Cerebellar nuclear complex (tissue), 1 donor: ENCODE measurements at regions not wholly inside any gene's neighbourhood (a gene's known extent, or its start where the extent isn't known, plus 50 kb on each side); places are given as distances from the start of the nearest gene placed in this dataset.

Experiments
- DNase-seq, 2 experiments: peaks; one replicate each; lab custom pipeline; 2025; lab: John Stamatoyannopoulos, UW

DNA sequence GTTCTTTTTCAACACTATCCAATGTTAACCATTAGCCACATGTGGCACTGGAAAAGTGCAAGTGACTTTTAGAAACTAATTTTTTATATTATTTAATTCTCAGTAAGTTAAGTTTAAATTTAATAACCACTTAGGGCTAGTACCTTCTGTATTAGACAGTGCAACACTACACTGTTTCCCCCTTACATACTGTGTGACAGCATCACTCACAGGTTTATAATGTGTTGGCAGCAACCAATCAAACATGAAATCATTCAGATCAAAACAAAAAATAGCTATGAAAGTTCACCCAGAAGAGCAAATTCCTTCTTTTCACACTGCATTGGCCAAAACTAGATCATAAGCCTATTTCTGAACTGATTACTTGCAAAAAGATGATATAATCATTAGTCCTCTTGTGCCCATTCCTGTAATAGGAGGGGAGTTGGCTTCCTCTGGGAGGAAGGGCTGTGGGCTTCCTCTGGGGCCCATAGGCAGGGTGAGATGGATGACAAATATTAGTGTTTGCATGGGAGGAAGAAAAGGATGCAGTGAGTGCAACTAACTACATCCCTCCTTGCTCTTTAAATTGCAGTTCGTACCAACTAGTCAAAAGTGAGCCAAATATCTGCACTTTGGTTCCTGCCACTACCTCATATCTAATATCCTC, 708.1 kb upstream of the RGMB start:
- no peak for DNase-seq

GRCh38 chr5:98066910-98067309, 706.6 kb upstream of the RGMB start:
- no peak for DNase-seq

DNA sequence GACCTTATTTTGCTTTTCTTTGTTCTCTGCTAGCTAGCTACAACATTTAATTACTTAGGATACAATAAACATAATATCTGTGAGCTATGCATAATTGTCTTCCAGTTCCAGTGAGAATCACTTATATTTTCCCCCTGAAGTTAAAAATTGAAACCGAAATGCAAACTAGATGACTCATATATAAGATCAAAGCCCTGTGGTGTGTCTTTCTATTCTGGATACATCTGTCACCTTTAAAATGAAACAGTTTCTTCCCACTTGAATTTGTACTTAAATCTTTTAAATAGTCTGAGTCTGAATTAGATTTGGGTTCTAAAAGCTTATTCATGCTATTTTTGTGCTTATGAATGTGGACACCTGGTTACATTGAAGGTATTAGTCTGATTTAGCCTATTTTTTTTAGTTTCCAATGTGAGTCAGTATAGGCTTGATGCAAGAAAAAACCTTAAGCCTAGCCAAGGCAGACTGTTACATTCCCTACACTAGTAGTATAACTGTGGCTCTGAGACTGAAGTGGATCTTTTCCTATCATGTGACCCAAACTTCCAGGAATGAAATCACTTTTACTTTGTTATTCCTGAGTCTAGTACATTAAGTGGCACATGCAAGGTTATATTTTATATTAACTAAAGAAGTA, 703.5 kb upstream of the RGMB start:
- DNase-seq = no peak

- DNase-seq = no peak
These were observed 700.5 kb upstream of the RGMB start for GRCh38 chr5:98072921-98073320.

DNA sequence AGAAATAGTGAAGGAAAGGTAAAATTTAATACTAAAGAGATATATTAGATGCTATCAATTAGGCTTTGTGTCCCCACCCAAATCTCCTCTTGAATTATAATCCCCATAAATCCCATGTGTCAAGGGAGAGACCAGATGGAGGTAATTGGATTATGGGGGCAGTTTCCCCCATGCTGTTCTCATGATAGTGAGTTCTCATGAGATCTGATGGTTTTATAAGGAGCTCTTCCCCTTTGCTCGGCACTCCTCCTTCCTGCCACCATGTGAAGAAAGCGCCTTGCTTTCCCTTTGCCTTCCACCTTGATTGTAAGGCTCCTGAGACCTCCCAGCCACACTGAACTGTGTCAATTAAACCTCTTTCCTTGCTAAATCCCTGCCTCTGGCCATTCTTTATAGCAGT, 697.0 kb upstream of the RGMB start:
- DNase-seq = no peak

DNA sequence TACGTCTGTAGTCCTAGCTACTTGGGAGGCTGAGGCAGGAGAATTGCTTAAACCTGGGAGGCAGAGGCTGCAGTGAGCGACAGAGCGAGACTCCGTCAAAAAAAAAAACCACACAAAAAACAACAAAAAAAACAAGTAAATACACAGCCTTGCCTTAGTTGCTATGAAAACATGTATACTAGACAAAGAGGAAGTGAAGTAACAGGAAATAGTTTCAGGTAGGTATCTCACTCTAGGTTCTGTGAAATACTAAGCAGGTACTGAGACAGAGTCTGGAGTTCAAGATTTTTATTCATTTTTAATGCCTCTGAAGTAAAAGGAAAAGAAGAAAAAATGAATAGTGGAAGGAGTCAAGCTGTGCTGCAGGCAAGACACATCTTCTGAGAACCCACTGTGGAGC, 687.9 kb upstream of the RGMB start:
- DNase-seq = no peak

- DNase-seq = no peak
These were observed 678.4 kb upstream of the RGMB start for GRCh38 chr5:98095072-98095471.

DNA sequence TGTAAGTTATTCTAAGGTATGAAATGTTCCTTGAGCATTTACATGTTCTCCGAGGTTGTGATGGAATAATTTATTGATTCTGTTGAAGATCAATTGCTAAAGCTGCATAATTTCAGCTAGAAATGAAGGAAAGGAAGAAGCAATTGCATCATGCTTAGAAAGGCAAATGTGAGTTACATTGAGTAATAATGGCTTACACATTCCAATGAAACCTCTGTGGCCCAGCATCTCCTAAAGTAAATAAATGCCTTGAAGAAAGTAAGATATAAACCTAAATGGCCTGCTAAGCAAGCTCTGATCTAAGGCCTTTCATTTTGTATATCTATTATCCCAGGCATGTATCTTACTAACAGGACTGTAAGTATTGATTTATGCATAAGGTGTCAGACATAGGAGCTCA, 677.3 kb upstream of the RGMB start:
- no peak for DNase-seq

- no peak for DNase-seq
These were observed 673.9 kb upstream of the RGMB start for GRCh38 chr5:98099448-98100105.

GRCh38 chr5:98101131-98101530, 672.3 kb upstream of the RGMB start:
- no peak for DNase-seq

- no peak for DNase-seq
These were observed 670.5 kb upstream of the RGMB start for GRCh38 chr5:98102936-98103335.

DNA sequence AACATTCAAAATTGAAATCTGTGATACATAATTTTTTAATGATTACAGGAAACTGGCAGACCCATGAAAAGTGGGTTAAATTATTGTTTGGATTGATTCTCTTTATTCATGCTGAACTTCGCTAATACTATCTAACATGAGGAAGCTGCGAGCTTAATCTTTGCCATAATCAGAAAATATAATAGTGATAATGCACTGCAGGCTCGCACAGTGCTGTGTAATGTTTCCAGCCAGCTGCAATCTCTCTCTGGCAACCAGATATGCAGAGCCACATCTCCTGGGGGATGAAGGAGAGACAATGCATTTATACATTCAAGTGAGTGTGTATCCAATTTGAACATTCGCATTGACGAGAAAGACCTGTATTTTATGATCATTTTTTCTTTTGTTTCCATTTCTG, 669.7 kb upstream of the RGMB start:
- no peak for DNase-seq

GRCh38 chr5:98104454-98105188, 668.8 kb upstream of the RGMB start:
- DNase-seq = no peak

- no peak for DNase-seq
These were observed 667.8 kb upstream of the RGMB start for GRCh38 chr5:98105681-98106080.

DNA sequence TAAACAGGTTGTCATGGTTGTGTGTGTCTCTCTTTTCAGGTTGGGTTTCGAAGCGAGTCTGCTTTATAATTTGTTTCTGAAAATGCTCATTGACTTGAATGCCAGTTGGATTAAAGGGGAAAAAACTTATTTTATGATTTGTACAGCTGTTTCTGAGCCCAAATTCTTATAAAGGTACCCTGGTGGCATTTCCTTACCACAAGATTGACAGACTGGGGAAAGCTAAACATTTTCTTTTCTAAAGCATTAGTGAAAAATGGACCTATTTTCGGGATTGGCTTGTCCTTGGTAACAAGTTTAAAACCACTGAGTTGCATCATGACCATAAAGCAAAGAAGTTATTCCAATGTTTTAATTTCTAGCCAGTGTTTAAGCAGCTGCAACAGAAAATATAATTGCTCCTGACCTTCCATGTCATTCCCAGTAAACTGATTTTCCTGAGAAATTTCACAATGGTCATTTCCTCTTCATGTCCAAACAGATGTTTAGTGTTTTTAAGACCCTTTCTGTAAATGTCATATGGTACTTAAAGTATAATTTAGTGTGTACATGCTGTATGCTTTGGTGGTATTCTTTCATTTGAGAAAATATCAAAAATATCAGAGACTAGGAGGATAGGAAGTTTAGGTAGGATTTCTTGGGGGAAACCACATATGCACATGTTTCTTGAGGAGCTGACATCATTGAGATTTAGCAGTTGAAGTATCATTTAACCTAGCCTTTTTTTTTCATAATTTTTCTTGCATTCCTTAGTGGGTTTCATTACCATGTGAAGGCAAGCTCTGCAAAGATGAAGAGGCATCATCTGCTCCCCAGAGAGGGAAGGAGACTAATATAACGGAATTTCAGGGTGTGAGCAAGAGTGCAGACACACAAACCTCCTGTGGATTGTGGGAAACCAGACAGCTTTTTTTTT, 667.1 kb upstream of the RGMB start:
- no peak for DNase-seq

GRCh38 chr5:98108497-98108896, 665.0 kb upstream of the RGMB start:
- DNase-seq = no peak

- DNase-seq = no peak
These were observed 663.9 kb upstream of the RGMB start for GRCh38 chr5:98109561-98110006.

DNA sequence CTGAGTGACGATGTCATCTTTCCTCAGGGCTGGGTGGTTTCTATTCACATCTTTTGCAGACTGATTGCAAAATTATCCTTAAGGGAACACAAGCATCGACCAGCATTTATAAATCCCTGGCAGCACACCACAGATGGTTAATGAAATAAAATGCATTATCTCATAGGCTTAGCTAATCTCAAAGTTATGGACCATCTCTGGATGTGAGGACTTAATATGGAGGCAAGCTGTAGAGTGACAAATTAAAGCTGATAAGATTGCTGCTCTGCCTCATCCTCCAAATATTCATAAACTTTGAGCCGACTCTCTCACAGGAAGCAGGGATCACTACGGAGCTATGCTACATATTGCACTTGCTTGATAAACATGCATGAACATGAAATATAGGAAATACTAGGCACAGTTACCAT, 663.2 kb upstream of the RGMB start:
- DNase-seq = no peak

GRCh38 chr5:98110791-98111190, 662.7 kb upstream of the RGMB start:
- DNase-seq = no peak

GRCh38 chr5:98111686-98112085, 661.8 kb upstream of the RGMB start:
- DNase-seq = no peak

- no peak for DNase-seq
These were observed 652.2 kb upstream of the RGMB start for GRCh38 chr5:98121036-98121936.
